ENCODE measurements at regions not wholly inside any gene's neighbourhood (a gene's known extent, or its start where the extent isn't known, plus 50 kb on each side); places are given as distances from the start of the nearest gene placed in this dataset.

DNA sequence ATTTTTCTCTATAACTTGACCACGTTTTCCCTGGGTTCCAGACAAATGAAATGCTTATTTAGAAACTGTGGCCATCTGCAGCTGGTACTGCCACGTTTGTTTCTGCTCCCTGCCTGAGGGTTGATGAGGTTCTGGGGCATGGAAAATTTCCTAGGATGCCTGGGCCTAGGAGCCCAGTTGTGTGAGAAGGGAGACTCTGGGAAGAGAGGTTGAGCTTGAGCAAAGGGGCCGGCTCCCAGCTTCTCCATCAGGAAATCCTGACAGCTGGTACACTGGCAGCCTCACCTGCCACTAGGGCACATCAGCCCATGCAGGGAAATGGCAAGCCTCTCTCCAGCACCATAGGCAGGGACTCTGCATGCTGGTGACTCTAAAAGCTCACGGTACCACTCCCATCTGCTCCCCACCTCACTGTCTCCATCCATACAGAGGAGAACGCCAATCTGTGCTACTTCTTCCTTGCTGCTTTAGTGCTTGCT lies 165.4 kb upstream of the PPP2R3A start:
- no peak for DNase-seq (ENCODE audit: low read depth)
- no peak overlapping the region for H3K4me3 ChIP-seq (ENCODE audit: low read depth, low read length)
- TF ChIP-seq CTCF (IDR thresholded peaks at IDR 0.05; ENCODE audit: low read depth, low read length, missing control alignments), result no peak

GRCh38 chr3:135801018-135801417 lies 164.5 kb upstream of the PPP2R3A start:
- H3K4me3 ChIP-seq (ENCODE audit: low read depth, low read length), result no peak overlapping the region
- no peak for TF ChIP-seq CTCF (IDR thresholded peaks at IDR 0.05; ENCODE audit: low read depth, low read length, missing control alignments)
- DNase-seq (ENCODE audit: low read depth), result no peak

DNA sequence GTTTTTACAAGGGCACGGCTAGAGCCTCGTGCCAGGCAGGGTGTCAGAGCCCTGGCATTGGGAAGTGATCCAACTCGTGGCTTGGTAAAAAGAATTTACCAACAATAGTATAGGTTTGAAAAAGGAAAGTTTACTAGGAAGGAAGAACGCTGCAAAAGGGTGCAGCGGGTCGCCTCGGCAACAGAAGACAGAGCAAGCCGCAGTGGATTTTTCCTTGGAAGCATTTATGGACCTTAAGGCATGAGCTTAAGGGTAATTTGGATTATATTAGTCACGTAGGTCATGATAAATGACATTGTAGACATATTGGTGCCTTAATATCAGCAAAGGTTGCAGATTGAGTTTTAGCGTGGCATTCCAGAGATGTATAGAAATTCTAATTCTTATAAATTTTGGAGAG lies 163.4 kb upstream of the PPP2R3A start:
- TF ChIP-seq CTCF (IDR thresholded peaks at IDR 0.05; ENCODE audit: low read depth, low read length, missing control alignments), result no peak
- no peak for DNase-seq (ENCODE audit: low read depth)
- no peak overlapping the region for H3K4me3 ChIP-seq (ENCODE audit: low read depth, low read length)

GRCh38 chr3:135803028-135803692 lies 162.4 kb upstream of the PPP2R3A start:
- DNase-seq (ENCODE audit: low read depth), result no peak
- H3K4me3 ChIP-seq (ENCODE audit: low read depth, low read length), result no peak overlapping the region
- no peak for TF ChIP-seq CTCF (IDR thresholded peaks at IDR 0.05; ENCODE audit: low read depth, low read length, missing control alignments)

DNA sequence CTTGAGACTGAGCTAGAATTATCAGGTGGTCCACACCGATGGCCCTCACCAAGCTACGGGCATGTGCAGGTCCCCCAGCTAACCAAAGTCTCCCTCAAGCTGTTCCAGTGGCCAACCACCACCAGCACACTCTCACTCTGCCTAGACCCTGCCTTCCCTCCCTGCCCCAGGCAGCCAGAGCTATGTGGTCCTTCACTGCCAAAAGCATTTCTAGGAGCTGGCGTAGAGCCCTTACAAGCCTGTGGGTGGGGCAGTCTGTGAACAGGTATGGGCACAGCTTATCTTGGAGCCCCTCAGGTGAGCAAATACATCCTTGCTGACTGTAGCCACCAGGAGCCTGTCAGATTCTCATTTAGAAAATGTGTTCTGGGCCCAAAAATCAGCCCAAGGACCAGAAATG lies 159.8 kb upstream of the PPP2R3A start:
- no peak for TF ChIP-seq CTCF (IDR thresholded peaks at IDR 0.05; ENCODE audit: low read depth, low read length, missing control alignments)
- DNase-seq (ENCODE audit: low read depth), result no peak

DNA sequence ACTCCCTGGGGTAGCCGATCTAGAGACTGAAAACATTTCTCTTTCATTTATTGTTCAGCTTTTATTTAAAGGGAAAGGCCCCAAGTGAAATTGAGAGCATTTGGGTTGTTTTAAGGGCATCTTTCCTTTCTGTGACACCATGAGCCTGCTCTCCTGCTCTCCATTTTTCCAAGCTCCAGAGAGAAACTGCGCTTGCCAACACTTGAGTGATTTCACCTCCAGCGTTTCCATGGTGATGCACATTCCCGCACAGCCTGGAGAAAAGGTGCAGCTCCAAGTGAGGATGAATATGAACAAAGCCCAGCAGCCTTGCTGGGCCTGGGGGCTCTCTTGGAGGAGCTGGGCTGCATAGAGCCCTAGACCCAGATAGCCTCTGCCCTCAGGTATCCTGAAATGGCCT lies 159.2 kb upstream of the PPP2R3A start:
- TF ChIP-seq CTCF (IDR thresholded peaks at IDR 0.05; ENCODE audit: low read depth, low read length, missing control alignments), result no peak
- DNase-seq (ENCODE audit: low read depth), result no peak
- H3K4me3 ChIP-seq (ENCODE audit: low read depth, low read length), result no peak overlapping the region

More for the DNA sequence above, 159.8 kb upstream of the PPP2R3A start:
- H3K4me3 ChIP-seq (ENCODE audit: low read depth, low read length), result no peak overlapping the region

GRCh38 chr3:135807879-135808278 lies 157.6 kb upstream of the PPP2R3A start:
- H3K4me3 ChIP-seq (ENCODE audit: low read depth, low read length), result no peak overlapping the region
- DNase-seq (ENCODE audit: low read depth), result no peak
- TF ChIP-seq CTCF (IDR thresholded peaks at IDR 0.05; ENCODE audit: low read depth, low read length, missing control alignments), result no peak
